GM06990 (cell line): ENCODE measurements at regions not wholly inside any gene's neighbourhood (a gene's known extent, or its start where the extent isn't known, plus 50 kb on each side); places are given as distances from the start of the nearest gene placed in this dataset.

Source experiments
- DNase-seq: peaks from one replicate; pipeline ENCODE4 v3.0.0-alpha.2; 2011; ENCODE audit not compliant: insufficient read length; ENCODE audit errors: extremely low read depth
- H3K27me3 ChIP-seq: replicated peaks from 2 replicates; pipeline ENCODE4 v1.6.0; 2011; ENCODE audit warnings: low read length; ENCODE audit not compliant: control insufficient read depth, insufficient read depth
- H3K36me3 ChIP-seq: 2 replicates; pipeline ENCODE4 v1.5.1; 2011; ENCODE audit warnings: low read length; ENCODE audit not compliant: control insufficient read depth, insufficient read depth
- H3K4me3 ChIP-seq: replicated peaks from 2 replicates; pipeline ENCODE4 v1.5.1; 2011; ENCODE audit warnings: low read depth, mild to moderate bottlenecking, control low read depth, low read length
- TF ChIP-seq, protein P1 (sequence below): IDR thresholded peaks from 2 replicates; pipeline ENCODE4 v1.5.1; 2011; ENCODE audit warnings: low read length, control low read depth, mild to moderate bottlenecking, inconsistent platforms; ENCODE audit not compliant: insufficient read depth, poor library complexity, severe bottlenecking

DNA sequence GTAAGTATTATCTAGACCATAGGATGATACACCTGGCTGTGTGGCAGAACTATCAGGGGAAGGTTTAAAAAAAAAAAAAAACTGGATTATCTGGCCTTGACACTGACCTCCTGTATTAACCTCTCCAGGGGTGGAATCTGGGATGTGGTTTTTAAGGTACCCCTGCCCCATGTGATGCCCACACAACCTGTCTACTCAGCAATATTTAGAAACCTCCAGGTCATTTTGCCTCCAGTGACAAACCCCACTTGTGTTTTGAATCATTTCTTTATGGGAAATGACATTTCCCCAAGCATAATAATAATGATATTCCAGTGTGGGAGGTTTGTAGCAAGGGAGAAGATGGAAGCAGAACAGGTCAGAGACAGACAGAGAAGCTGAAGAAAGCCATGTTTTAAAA is 179.1 kb downstream of the RSL24D1 start:
- H3K36me3 ChIP-seq, result no peaks in the 10 kb centered on the region
- no peak for DNase-seq
- TF ChIP-seq, protein P1, sequence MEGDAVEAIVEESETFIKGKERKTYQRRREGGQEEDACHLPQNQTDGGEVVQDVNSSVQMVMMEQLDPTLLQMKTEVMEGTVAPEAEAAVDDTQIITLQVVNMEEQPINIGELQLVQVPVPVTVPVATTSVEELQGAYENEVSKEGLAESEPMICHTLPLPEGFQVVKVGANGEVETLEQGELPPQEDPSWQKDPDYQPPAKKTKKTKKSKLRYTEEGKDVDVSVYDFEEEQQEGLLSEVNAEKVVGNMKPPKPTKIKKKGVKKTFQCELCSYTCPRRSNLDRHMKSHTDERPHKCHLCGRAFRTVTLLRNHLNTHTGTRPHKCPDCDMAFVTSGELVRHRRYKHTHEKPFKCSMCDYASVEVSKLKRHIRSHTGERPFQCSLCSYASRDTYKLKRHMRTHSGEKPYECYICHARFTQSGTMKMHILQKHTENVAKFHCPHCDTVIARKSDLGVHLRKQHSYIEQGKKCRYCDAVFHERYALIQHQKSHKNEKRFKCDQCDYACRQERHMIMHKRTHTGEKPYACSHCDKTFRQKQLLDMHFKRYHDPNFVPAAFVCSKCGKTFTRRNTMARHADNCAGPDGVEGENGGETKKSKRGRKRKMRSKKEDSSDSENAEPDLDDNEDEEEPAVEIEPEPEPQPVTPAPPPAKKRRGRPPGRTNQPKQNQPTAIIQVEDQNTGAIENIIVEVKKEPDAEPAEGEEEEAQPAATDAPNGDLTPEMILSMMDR, result no peak
- no peaks in the 10 kb centered on the region; the same call in 1 of the 2 replicates for H3K27me3 ChIP-seq
- no peak overlapping the region for H3K4me3 ChIP-seq

DNA sequence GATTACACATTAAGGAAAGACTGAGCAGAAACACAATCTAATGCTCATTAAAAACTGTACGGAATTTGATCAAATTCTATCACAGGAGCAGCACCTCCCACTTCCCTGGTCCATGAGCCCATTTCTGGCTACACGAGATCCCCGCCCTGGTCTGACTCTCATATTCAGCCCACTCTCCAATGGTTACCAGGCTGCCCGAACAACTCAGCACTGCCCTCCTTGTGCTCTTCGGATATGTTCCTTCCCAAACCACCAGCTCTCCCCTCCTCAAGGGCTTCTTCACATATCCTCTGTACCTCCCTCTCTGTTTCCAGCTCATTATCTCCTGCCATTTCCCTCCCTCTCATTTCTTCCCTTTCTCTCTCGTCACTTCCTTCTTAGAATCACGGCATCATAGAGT is 180.5 kb downstream of the RSL24D1 start:
- DNase-seq, result no peak
- H3K27me3 ChIP-seq, result no peaks in the 10 kb centered on the region; the same call in 1 of the 2 replicates
- H3K36me3 ChIP-seq, result no peaks in the 10 kb centered on the region
- no peak overlapping the region for H3K4me3 ChIP-seq
- TF ChIP-seq, protein P1, result no peak

DNA sequence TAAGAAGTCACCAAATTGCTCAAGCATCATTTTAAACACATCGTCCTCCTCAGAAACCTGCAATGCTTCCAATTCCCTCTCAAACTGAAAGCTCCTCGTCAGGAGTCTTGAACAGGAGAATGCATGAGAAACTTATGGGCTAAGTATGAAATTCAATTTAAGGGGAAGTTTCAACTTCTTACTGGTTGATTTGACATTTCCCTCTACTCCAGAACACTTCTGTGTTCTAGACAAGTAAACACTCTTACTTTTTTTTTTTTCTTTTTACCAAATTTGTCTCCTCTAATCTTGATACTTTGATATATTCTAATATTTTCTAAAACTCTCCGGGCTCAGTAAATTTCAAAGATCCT is 181.7 kb downstream of the RSL24D1 start:
- no peaks in the 10 kb centered on the region; the same call in 1 of the 2 replicates for H3K27me3 ChIP-seq
- DNase-seq, result no peak
- no peak overlapping the region for H3K4me3 ChIP-seq
- H3K36me3 ChIP-seq, result no peaks in the 10 kb centered on the region
- TF ChIP-seq, protein P1, result no peak

DNA sequence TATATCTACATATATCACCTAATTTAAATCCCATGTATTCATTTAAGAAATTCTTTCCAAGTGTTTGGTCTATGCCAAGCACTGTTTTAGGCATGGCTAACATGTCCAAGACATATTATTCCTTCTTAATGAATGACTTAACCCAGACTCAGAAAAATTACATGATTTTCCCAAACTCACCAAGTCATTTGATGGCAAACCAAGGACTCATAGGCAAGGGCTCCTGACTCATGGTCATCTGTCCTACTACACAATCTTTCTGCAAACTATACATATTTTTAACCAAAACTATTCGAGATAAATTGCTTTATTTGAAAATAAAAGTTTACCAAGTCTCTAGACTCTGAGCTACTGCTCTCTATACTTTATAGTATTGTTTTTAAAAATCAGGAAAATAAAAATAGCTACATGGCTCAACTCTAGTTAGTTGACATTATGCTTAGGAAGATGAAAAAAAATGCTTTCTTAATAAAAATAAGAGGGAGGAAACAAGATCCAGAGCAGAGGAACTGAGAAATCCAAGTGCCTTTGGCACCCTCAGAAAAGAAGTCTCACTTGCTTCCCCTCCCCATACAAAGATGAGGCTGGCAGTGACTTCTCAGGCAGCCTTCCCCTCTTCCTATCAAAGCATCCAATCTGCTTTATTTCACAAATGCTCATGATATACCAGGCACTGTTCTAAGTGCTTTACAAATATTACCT is 182.2 kb downstream of the RSL24D1 start:
- Histone ChIP-seq H3K4me3 (no peak overlapping the region), H3K36me3 (no peaks in the 10 kb centered on the region), H3K27me3 (no peaks in the 10 kb centered on the region; the same call in 1 of the 2 replicates)
- DNase-seq, result no peak
- TF ChIP-seq, protein P1, result no peak

DNA sequence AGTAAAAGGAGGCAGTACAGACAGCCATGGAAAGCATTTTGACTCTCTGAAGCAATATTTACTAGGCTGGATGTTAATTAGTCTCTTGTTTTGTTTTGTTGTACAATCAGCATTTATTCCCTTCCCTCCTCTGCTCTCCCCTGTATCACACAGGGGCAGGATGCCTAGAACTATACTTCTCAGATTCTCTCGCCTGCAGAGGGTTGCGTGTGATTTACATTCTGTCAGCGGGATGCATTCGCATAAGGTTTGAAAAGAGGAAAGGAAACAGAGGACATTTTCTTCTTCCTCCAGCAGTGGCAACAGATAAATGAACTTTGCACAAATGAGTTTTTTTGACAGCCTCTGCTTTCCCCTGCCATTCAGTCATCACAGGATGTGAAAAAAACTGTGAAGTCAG is 188.3 kb downstream of the RSL24D1 start:
- H3K4me3 ChIP-seq, result no peak overlapping the region
- no peaks in the 10 kb centered on the region for H3K36me3 ChIP-seq
- no peak for DNase-seq
- H3K27me3 ChIP-seq, result no peaks in the 10 kb centered on the region; the same call in 1 of the 2 replicates
- TF ChIP-seq, protein P1, result no peak

DNA sequence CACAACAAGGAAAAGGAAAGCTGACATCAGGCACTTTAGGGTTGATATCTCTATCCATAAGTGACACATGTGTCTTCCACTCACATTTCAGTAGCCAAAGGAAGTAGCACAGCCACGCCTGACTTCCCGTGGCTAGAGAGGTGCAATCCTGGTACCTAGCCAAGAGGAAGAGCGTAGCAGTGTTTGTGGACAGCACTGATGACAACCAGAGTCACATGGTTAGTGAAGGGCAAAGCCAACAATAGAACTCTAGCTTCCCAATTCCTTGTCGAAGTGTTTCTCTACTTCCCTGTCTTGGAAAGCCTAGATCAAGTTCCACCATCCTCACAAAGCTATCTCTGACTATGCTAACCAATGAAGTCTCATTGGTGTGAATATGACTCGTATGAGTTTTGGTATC is 189.2 kb downstream of the RSL24D1 start:
- no peaks in the 10 kb centered on the region for H3K27me3 ChIP-seq
- no peak for DNase-seq
- TF ChIP-seq, protein P1, result no peak
- H3K36me3 ChIP-seq, result no peaks in the 10 kb centered on the region
- no peak overlapping the region for H3K4me3 ChIP-seq
